Upper lobe of left lung (tissue), 4 donors: ENCODE measurements at regions not wholly inside any gene's neighbourhood (a gene's known extent, or its start where the extent isn't known, plus 50 kb on each side); places are given as distances from the start of the nearest gene placed in this dataset.

Source experiments
- CTCF ChIP-seq, 6 experiments: fragments of 450-650 bp in 4 of 6; fragments of 200-600 bp in 2 of 6; sonication (generic) in 2 of 6; IDR thresholded peaks; one replicate each; pipeline ENCODE4 v1.5.1; 2016 to 2019; ENCODE audit warnings: antibody characterized with exemption in 6 of 6
- POLR2A ChIP-seq, 4 donors: fragments of 450-650 bp; IDR thresholded peaks; one replicate each; pipeline ENCODE4 v1.5.1; 2016 to 2017; ENCODE audit warnings: antibody characterized with exemption in 4 of 4, mild to moderate bottlenecking in 2 of 4
- POLR2AphosphoS5 ChIP-seq, 2 donors: sonication (generic); formaldehyde crosslinking; IDR thresholded peaks; one replicate each; pipeline ENCODE4 v1.5.1; 2017; ENCODE audit warnings: antibody characterized with exemption in 2 of 2

- no peak for TF ChIP-seq CTCF (IDR thresholded peaks at IDR 0.05)
- no peak for TF ChIP-seq POLR2A (IDR thresholded peaks at IDR 0.05)
- TF ChIP-seq POLR2AphosphoS5 (IDR thresholded peaks at IDR 0.05) = no peak
Observed at GRCh38 chr18:51438797-51439350, 241.4 kb upstream of the MEX3C start.
